GM19043 (cell line): ENCODE measurements at regions not wholly inside any gene's neighbourhood (a gene's known extent, or its start where the extent isn't known, plus 50 kb on each side); places are given as distances from the start of the nearest gene placed in this dataset.

Experiments used
- ATAC-seq: cut with Tn5 transposase; IDR thresholded peaks from one replicate; pipeline ENCODE4 v1.9.1; 2021; ENCODE audit warnings: low read depth; ENCODE audit not compliant: unreplicated experiment

DNA sequence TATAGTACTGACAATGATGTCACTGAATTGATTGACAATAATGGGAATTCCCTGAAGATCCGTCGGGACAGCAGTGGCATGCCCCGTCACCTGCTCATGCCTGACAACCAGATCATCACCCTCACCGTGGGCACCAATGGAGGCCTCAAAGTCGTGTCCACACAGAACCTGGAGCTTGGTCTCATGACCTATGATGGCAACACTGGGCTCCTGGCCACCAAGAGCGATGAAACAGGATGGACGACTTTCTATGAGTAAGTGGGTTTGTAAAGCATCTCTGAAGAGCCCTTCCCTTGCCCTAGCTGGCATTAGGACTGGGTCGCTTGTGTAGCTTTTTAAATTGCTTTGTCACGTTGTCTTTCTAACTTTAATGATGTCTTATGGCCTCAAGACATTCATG is 72.7 kb upstream of the WWC1 start:
- no peak for ATAC-seq

DNA sequence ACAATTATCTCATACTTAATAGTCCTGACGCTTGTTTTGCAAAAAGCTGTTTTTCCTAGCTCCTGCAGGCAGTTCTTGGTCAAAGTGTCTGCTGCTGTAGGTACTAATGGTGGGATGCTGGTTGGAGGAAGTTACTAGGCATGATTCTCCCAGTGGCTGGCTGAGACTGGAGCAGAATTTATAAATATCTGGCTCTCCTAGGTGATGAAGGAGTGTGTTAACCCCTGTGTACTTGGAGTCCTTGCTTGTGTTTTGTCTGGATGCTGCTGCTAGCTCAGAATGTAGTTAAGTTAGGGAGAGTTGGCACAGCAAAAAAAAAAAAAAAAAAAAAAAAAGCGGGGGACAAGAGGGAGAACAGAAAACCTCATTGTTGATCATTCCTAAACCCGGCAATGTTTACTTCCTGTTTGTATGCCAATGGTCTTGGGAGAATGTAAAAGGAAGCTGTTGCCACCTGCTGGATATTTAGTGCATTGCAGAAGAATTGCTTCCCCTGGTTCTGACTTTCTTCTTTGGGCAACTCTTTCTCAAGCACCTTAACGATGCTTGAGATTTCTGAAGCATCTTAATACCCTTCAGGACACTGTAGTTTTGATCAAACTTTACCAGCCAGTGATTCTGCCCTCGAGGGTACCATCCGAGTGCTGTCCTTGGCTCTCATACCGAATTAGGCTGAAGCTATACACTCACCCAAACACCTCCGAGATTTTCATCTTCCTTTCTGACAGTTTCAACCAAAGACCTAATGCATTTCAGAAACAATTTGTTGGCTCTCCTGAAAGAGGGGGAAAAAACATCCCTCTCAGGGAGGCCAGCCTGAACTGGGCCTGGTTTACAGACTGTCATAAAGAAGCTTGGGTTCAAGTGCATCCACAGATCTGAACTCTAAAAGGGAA is 71.7 kb upstream of the WWC1 start:
- peak; percentile 92 for ATAC-seq

DNA sequence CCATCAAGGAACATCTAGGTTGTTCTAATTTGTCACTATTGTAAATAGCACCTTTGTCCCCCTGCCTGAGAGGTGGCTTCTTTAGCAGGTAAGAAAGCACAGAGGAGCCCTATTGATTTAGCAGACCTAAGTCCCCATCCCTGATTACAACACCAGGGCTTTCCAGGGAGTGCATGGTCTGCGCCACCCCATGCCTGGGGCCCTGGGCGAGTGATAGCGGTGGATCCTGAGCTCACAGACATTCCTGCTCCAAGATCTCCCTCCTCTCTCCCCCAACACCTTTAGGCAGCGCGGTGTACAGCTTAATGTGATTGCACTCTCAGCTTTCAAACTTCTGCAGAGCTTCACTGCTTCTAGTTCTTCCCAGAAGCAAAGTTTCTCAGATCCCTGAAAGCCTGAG is 67.4 kb upstream of the WWC1 start:
- ATAC-seq: no peak

DNA sequence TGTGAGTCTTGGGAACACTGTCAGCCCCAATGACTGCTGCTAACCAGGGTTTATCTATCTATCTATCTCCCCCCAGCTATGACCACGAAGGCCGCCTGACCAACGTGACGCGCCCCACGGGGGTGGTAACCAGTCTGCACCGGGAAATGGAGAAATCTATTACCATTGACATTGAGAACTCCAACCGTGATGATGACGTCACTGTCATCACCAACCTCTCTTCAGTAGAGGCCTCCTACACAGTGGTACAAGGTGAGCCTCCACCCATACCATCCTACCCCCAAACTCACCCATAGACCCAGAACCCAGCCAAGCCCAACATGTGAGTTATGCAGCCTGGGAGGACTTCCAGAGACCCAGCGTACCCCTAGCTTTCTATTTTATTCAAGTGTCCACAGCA is 65.4 kb upstream of the WWC1 start:
- ATAC-seq: no peak

DNA sequence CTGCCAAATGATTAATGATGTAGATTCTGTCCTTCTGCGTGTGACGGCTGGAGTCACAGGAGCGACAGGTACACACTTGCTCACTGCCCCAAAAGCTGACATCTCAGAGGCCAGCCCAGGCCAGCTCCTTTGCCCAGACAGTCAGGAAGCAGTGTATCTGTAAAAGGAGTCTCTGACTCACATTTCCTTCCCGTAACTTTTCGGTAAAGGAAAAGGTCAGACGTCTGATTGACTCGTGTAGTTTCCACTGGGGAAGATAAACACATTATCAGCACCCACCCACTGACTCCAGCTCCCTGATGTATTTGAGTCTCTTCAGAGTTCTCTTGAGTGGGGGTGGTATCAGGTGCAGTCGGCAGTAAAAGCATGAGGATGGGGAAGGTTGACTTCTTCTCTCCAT is 64.4 kb upstream of the WWC1 start:
- ATAC-seq: no peak

DNA sequence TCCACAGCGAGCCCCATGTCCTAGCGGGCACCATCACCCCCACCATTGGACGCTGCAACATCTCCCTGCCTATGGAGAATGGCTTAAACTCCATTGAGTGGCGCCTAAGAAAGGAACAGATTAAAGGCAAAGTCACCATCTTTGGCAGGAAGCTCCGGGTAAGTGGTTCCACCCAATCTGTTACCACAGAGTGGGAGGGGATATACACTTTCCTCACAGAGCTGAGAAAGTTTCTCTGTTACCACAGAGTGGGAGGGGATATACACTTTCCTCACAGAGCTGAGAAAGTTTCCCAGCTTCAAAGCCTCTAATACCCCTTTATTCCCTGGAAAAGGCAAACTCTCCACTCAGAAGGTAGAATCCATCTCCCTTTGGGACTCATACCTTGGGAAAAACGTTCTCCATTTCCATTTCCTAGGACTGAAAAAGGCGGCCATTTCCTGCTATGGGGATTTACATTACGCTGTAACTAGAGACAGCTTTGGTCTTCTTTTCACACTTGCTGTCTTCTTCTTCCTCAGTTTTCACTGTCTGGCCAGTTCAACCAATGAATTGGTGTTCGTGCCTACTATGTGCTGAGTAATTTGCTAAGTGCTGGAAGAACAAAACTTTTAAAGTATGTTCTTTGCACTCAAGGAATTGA is 63.4 kb upstream of the WWC1 start:
- ATAC-seq: peak; percentile 100

DNA sequence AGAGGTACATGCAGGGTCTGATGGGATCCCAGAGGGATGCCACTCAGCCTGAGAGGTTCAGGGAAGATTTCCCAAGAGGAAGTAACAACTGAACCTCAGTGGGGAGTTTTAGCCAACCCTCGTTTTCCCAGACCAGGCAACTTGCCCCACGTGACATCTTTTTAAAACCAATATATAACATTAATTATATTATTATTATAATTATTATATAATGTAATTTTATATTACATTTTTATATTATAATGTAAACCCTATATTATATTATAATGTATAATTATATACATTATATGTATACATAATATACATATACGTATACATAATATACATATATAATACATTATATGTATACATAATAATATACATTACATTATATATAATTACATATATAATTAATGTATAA is 62.8 kb upstream of the WWC1 start:
- no peak for ATAC-seq

DNA sequence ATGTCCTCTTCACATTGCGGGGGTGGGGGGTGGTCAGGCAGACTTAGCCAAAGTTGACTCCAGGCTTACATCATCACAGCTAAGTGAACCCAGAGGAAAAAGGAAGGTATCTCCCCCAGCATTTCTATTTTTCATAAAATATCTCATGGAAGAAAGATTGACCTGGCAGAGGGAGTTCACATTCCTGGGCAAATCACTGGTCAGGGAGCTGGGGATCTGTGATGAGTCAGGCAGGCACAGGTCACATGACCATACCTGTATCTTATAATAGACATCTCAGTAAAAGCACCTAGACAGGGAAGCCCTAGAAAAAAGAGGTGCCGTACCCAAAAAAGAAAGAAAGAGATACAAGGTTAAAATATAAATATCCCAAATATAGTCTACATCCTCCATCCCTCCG is 57.3 kb upstream of the WWC1 start:
- no peak for ATAC-seq

DNA sequence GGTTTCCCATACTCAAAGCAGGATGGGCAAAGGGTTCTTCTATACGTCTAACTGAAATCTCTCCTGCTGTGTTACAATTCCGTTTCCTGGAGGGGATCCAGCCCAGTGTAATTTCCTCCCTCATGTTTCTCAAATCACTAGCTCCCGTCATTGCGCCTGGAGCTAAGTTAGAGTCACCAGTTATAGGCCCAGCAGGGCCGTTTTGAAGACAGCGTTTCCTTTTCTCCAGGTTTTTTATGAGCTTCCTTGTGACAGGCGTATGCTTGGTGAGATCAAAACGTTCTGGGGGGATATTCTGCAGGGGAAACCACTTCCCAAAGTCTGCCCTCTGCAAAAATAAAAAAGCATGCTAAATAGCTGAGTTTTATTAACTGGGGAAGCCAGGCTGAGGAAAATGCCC is 53.0 kb upstream of the WWC1 start:
- no peak for ATAC-seq

DNA sequence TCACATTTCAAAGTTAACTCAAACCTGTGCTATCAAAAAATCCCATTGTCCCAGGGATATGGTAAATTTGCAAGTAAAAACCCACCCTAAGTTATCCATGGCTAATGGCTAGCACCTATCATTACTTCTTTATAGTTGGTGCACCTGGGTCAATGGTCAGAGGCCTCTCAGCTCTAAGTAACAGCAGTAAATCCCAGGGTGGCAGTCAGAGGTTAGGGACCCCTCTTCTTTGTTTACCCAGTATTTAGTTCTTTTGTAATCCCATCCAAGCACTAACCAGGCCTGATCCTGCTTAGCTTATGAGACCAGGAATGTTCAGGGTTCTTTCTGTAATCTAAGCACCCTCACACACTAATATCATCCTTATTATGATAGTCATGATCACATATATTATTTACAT is 52.1 kb upstream of the WWC1 start:
- no peak for ATAC-seq
